Mesenteric fat pad (tissue), 1 donor: ENCODE measurements at regions not wholly inside any gene's neighbourhood (a gene's known extent, or its start where the extent isn't known, plus 50 kb on each side); places are given as distances from the start of the nearest gene placed in this dataset.
"Not testable (repeated sequence)": the region's sequence is repeated elsewhere in the genome, so short reads cannot be mapped to it uniquely, and the experiment has no call there.

Experiments used
- DNase-seq: peaks from one replicate; pipeline ENCODE4 v3.0.0-alpha.2; 2020; ENCODE audit warnings: low spot score
- donor health status: DM: yes; HTN: yes; CAD: no.

- DNase-seq: no peak
These were observed 60.7 kb upstream of the METRNL start for GRCh38 chr17:83018658-83019193.

GRCh38 chr17:83019376-83019775 lies 60.0 kb upstream of the METRNL start:
- DNase-seq: no peak

GRCh38 chr17:83024218-83024971 lies 55.0 kb upstream of the METRNL start:
- no peak for DNase-seq

GRCh38 chr17:83025636-83026280 lies 53.7 kb upstream of the METRNL start:
- no peak for DNase-seq

GRCh38 chr17:83026311-83026811 lies 53.0 kb upstream of the METRNL start:
- DNase-seq: peak; percentile 73

- not testable (repeated sequence) for DNase-seq
These were observed 52.5 kb upstream of the METRNL start for GRCh38 chr17:83026921-83027320.

- DNase-seq: peak; percentile 84
These were observed 50.6 kb upstream of the METRNL start for GRCh38 chr17:83028851-83029250.

- DNase-seq: peak; percentile 76
These were observed 49.8 kb upstream of the METRNL start for GRCh38 chr17:83029571-83029970.
